ENCODE measurements at regions not wholly inside any gene's neighbourhood (a gene's known extent, or its start where the extent isn't known, plus 50 kb on each side); places are given as distances from the start of the nearest gene placed in this dataset.

GRCh38 chr4:71680706-71681105, 103.2 kb downstream of the GC start:
- TF ChIP-seq EZH2 (IDR thresholded peaks at IDR 0.05; ENCODE audit: low read length) (no peak), CTCF (optimal IDR thresholded peaks at IDR 0.05 in 1 of 3, IDR thresholded peaks at IDR 0.05 in 1 of 3, conservative IDR thresholded peaks at IDR 0.05 in 1 of 3; ENCODE audit: extremely low read depth in 1 of 3, insufficient read depth in 2 of 3, low read length in 3 of 3) (no peak)

All from keratinocyte (primary cell).